ENCODE measurements at regions not wholly inside any gene's neighbourhood (a gene's known extent, or its start where the extent isn't known, plus 50 kb on each side); places are given as distances from the start of the nearest gene placed in this dataset.

- TF ChIP-seq BRCA1 (IDR thresholded peaks at IDR 0.05; ENCODE audit: low read depth, low read length): no peak
- TF ChIP-seq ATF3 (IDR thresholded peaks at IDR 0.05; ENCODE audit: insufficient read depth, low read depth, low read length): no peak
- no peak for TF ChIP-seq GTF2F1 (IDR thresholded peaks at IDR 0.05; ENCODE audit: borderline replicate concordance, low read depth, low read length)
Measured at GRCh38 chr2:2520401-2520811, 189.3 kb upstream of the MYT1L start (continued).

Measured in H1 (cell line).